ENCODE measurements at regions not wholly inside any gene's neighbourhood (a gene's known extent, or its start where the extent isn't known, plus 50 kb on each side); places are given as distances from the start of the nearest gene placed in this dataset.

GRCh38 chr9:7690014-7690413 is 109.6 kb downstream of the DMAC1 start:
- no peak for TF ChIP-seq EZH2phosphoT487 (IDR thresholded peaks at IDR 0.05; ENCODE audit: borderline replicate concordance)
- no peak for TF ChIP-seq CTCF (conservative IDR thresholded peaks at IDR 0.05; ENCODE audit: low read length)

Data from Loucy (cell line).